ENCODE measurements at regions not wholly inside any gene's neighbourhood (a gene's known extent, or its start where the extent isn't known, plus 50 kb on each side); places are given as distances from the start of the nearest gene placed in this dataset.

DNA sequence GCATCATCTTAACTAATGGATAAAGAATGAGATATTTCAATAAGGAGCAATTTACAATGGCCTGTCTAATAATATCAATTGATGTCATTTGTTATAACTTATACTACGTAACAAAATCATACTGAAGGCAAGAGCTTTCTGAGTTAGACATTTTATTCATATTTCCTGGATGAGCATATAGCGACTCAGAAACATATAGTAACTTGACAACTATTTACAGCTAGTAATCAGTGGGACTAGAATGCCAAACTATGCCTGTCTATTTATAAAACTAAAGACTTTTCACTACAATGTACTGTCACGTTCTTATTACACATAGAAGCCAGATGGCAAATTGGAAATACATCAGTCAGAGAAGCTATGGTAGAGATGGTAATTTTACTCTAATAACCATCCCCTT is 766.2 kb upstream of the TMEFF2 start:
- TF ChIP-seq, protein P1, sequence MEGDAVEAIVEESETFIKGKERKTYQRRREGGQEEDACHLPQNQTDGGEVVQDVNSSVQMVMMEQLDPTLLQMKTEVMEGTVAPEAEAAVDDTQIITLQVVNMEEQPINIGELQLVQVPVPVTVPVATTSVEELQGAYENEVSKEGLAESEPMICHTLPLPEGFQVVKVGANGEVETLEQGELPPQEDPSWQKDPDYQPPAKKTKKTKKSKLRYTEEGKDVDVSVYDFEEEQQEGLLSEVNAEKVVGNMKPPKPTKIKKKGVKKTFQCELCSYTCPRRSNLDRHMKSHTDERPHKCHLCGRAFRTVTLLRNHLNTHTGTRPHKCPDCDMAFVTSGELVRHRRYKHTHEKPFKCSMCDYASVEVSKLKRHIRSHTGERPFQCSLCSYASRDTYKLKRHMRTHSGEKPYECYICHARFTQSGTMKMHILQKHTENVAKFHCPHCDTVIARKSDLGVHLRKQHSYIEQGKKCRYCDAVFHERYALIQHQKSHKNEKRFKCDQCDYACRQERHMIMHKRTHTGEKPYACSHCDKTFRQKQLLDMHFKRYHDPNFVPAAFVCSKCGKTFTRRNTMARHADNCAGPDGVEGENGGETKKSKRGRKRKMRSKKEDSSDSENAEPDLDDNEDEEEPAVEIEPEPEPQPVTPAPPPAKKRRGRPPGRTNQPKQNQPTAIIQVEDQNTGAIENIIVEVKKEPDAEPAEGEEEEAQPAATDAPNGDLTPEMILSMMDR (IDR thresholded peaks at IDR 0.05 in 4 of 5, conservative IDR thresholded peaks at IDR 0.05 in 1 of 5) = no peak
- no peak for TF ChIP-seq POLR2A (IDR thresholded peaks at IDR 0.05)
